PC-9 (cell line): ENCODE measurements at regions not wholly inside any gene's neighbourhood (a gene's known extent, or its start where the extent isn't known, plus 50 kb on each side); places are given as distances from the start of the nearest gene placed in this dataset.

ENCODE experiments used
- BruUV-seq: library from RNA; stranded (reverse); fragments of 400-500 nt; replicated peaks from 2 replicates; lab custom pipeline; 2021; lab: Mats Ljungman, UMichigan
- CTCF ChIA-PET: fragments of 300-600 bp; sonication (Branson Sonifier 250); formaldehyde crosslinking; loops from one replicate; lab custom pipeline; 2022; ENCODE audit warnings: antibody characterized with exemption; lab: Charles Lee
- POLR2A ChIA-PET: fragments of 300-600 bp; sonication (Branson Sonifier 250); formaldehyde crosslinking; loops from one replicate; lab custom pipeline; 2022; ENCODE audit warnings: antibody characterized with exemption; ENCODE audit not compliant: unreplicated experiment; lab: Charles Lee
- DNase-seq, 2 experiments: peaks; one replicate each; pipeline versions ENCODE4 v3.0.0 to v3.0.0-alpha.2; 2015 to 2022; ENCODE audit warnings: mixed read lengths in 1 of 2
- H2AFZ ChIP-seq: fragments of 200-600 bp; sonication (generic); 2 replicates; pipeline ENCODE4 v1.8.1; 2017; ENCODE audit warnings: antibody characterized with exemption
- H3F3A ChIP-seq: fragments of 200-600 bp; sonication (generic); 2 replicates; pipeline ENCODE4 v1.8.1; 2017; ENCODE audit warnings: antibody characterized with exemption, mild to moderate bottlenecking, low read depth; ENCODE audit not compliant: insufficient read depth
- H3K27ac ChIP-seq: fragments of 200-600 bp; sonication (generic); 2 replicates; pipeline ENCODE4 v1.6.1; 2016; ENCODE audit warnings: mixed run types
- H3K27me3 ChIP-seq: fragments of 200-600 bp; sonication (generic); 2 replicates; pipeline ENCODE4 v1.6.1; 2016; ENCODE audit warnings: low read depth, mixed run types; ENCODE audit not compliant: insufficient read depth
- H3K36me3 ChIP-seq: fragments of 200-600 bp; sonication (generic); 2 replicates; pipeline ENCODE4 v1.6.1; 2016; ENCODE audit warnings: low read depth, mixed run types
- H3K4me1 ChIP-seq: fragments of 200-600 bp; sonication (generic); replicated peaks from 2 replicates; pipeline ENCODE4 v1.6.1; 2016; ENCODE audit warnings: mixed run types; ENCODE audit not compliant: insufficient read depth
- H3K4me2 ChIP-seq: fragments of 200-600 bp; sonication (generic); 2 replicates; pipeline ENCODE4 v1.6.1; 2017; ENCODE audit warnings: mixed run types
- H3K4me3 ChIP-seq: fragments of 200-600 bp; sonication (generic); 2 replicates; pipeline ENCODE4 v1.6.1; 2016; ENCODE audit warnings: mixed run types
- H3K79me2 ChIP-seq: fragments of 200-600 bp; sonication (generic); 2 replicates; pipeline ENCODE4 v1.6.1; 2017; ENCODE audit warnings: low read depth, mixed run types
- H3K9me2 ChIP-seq: fragments of 200-600 bp; sonication (generic); 2 replicates; pipeline ENCODE4 v1.8.1; 2017; ENCODE audit warnings: mild to moderate bottlenecking; ENCODE audit not compliant: insufficient read depth
- H3K9me3 ChIP-seq: fragments of 200-600 bp; sonication (generic); 2 replicates; pipeline ENCODE4 v1.8.1; 2016; ENCODE audit warnings: low read depth; ENCODE audit not compliant: insufficient read depth
- H4K20me1 ChIP-seq: fragments of 200-600 bp; sonication (generic); 2 replicates; pipeline ENCODE4 v1.8.1; 2017; ENCODE audit not compliant: insufficient read depth
- EZH2 ChIP-seq: fragments of 200-600 bp; sonication (generic); IDR thresholded peaks from 2 replicates; pipeline ENCODE4 v1.8.0; 2017; ENCODE audit warnings: antibody characterized with exemption, low read depth
- intact Hi-C: fragments of 100-400 bp; cut with micrococcal nuclease; formaldehyde crosslinking; loops from one replicate; pipeline ENCODE4 v1.10.0; 2022; ENCODE audit not compliant: unreplicated experiment
- TF ChIP-seq, protein P1 (sequence below): fragments of 200-600 bp; sonication (generic); conservative IDR thresholded peaks from 2 replicates; pipeline ENCODE4 v1.6.1; 2017; ENCODE audit warnings: mixed run types, antibody characterized with exemption, mild to moderate bottlenecking, moderate library complexity

DNA sequence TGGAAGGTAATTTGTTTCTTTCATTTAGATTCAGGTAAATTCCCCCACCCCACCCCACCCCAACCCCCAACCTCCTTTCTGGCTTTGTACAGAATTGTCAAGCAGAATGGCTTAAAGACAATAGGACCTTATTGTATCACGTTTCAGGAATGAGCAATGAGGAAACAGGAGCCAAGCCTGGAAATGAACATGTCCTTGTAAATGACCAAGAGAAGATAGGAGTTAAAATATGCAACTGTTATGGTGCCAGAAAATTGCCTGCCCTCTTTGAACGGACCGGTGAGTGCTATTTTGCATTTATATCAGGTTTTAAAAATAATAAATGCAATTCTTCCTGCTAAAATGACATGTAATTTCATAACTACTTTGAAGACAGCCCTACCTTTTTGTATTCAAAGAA, 141.6 kb upstream of the PELI2 start:
- Histone ChIP-seq H3K4me2 (no peak overlapping the region), H3K9me3 (peaks cover 5% of the 10 kb centered on the region; the same call in 1 of the 2 replicates), H3K9me2 (no peaks in the 10 kb centered on the region), H3K4me3 (no peak overlapping the region), H2AFZ (no peak overlapping the region), H4K20me1 (no peaks in the 10 kb centered on the region), H3K27ac (no peak overlapping the region), H3F3A (no peaks in the 10 kb centered on the region), H3K4me1 (no peaks in the 10 kb centered on the region), H3K36me3 (no peaks in the 10 kb centered on the region), H3K79me2 (no peaks in the 10 kb centered on the region), H3K27me3 (no peaks in the 10 kb centered on the region)
- ChIA-PET POLR2A (no interaction called here), CTCF (no interaction called here)
- TF ChIP-seq EZH2 = no peak
- TF ChIP-seq, protein P1, sequence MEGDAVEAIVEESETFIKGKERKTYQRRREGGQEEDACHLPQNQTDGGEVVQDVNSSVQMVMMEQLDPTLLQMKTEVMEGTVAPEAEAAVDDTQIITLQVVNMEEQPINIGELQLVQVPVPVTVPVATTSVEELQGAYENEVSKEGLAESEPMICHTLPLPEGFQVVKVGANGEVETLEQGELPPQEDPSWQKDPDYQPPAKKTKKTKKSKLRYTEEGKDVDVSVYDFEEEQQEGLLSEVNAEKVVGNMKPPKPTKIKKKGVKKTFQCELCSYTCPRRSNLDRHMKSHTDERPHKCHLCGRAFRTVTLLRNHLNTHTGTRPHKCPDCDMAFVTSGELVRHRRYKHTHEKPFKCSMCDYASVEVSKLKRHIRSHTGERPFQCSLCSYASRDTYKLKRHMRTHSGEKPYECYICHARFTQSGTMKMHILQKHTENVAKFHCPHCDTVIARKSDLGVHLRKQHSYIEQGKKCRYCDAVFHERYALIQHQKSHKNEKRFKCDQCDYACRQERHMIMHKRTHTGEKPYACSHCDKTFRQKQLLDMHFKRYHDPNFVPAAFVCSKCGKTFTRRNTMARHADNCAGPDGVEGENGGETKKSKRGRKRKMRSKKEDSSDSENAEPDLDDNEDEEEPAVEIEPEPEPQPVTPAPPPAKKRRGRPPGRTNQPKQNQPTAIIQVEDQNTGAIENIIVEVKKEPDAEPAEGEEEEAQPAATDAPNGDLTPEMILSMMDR = no peak
- no TSS peak for BruUV-seq
- intact Hi-C loops = no loop called here
- peak in 1 of 2 experiments; percentile 3 for DNase-seq

- Histone ChIP-seq H3K27ac (no peak overlapping the region), H3F3A (no peaks in the 10 kb centered on the region), H3K27me3 (no peaks in the 10 kb centered on the region), H3K9me2 (no peaks in the 10 kb centered on the region), H4K20me1 (no peaks in the 10 kb centered on the region), H3K9me3 (peaks cover 5% of the 10 kb centered on the region; the same call in 1 of the 2 replicates), H2AFZ (no peak overlapping the region), H3K4me3 (no peak overlapping the region), H3K4me1 (no peaks in the 10 kb centered on the region), H3K36me3 (no peaks in the 10 kb centered on the region), H3K4me2 (no peak overlapping the region), H3K79me2 (no peaks in the 10 kb centered on the region)
- intact Hi-C loops = no loop called here
- DNase-seq = no peak
- POLR2A ChIA-PET = no interaction called here
- no peak for TF ChIP-seq EZH2
- TF ChIP-seq, protein P1 = no peak
- CTCF ChIA-PET = no interaction called here
- no TSS peak for BruUV-seq
Observed at GRCh38 chr14:55977392-55978150, 140.6 kb upstream of the PELI2 start.

GRCh38 chr14:55979096-55979495, 139.1 kb upstream of the PELI2 start:
- Histone ChIP-seq H3K27me3 (peaks cover under 1% of the 10 kb centered on the region; the same call in 1 of the 2 replicates), H3K4me1 (no peaks in the 10 kb centered on the region), H3K27ac (no peak overlapping the region), H3K4me3 (no peak overlapping the region), H3F3A (no peaks in the 10 kb centered on the region), H4K20me1 (no peaks in the 10 kb centered on the region), H3K4me2 (no peak overlapping the region), H3K9me2 (no peaks in the 10 kb centered on the region), H3K36me3 (no peaks in the 10 kb centered on the region), H3K9me3 (peaks cover 5% of the 10 kb centered on the region; the same call in 1 of the 2 replicates), H2AFZ (no peak overlapping the region), H3K79me2 (no peaks in the 10 kb centered on the region)
- intact Hi-C loops = no loop called here
- POLR2A ChIA-PET = no interaction called here
- TF ChIP-seq EZH2 = no peak
- TF ChIP-seq, protein P1 = no peak
- BruUV-seq = no TSS peak
- no peak for DNase-seq
- CTCF ChIA-PET = no interaction called here
